ENCODE measurements at regions not wholly inside any gene's neighbourhood (a gene's known extent, or its start where the extent isn't known, plus 50 kb on each side); places are given as distances from the start of the nearest gene placed in this dataset.
"Not testable (repeated sequence)": the region's sequence is repeated elsewhere in the genome, so short reads cannot be mapped to it uniquely, and the experiment has no call there.

DNA sequence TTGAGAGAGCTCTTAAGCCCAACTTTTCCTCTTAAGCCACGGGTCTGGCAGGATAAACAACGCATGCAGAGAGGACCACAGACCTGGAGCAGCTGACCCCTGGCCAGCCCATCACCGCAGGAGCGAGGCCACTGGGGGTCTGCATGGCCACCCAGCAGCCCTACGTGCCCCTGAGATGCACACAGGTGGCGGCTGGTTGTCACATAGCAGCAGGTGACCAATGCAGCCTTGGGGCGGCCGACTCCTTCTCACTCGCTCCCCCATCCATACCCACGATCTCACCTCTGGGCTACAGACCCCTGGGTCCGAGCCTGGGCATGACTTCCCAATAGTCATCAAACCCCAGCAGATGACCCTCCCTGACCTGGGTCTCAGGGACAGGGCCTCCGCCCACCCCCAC lies 415.9 kb upstream of the ZNF722 start:
- H3K4me1 Mint-ChIP-seq, H3K27me3 Mint-ChIP-seq, H3K27ac Mint-ChIP-seq: not testable (repeated sequence)

DNA sequence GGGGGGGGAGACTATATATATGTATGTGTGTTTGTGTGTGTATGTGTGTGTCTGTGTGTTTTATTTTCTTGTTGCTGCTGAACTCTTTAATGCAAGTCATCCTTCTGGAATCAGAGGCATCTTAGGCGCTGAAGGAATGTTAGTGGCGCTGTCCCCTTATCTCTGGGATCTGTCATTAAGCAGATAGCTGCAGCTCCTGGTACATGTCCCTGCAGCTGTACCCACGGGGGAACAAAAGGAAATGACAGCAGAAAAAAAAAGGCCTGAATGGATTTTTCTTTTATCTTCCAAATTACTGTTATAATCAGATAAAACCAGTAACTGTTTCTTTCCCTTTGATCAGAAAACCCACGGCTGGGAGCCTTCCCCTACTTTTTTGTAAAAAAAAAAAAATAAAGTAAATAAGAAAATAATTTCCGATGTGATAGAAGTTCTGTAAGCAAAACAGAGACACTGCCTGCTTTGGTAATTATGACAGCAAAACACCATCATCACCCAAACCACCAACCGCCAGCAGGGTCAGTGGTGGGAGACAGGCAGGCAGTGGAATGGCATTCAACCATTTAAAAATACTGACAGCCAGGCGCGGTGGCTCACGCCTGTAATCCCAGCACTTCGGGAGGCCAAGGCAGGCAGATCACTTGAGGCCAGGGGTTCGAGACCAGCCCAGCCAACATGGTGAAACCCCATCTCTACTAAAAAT lies 411.3 kb upstream of the ZNF722 start:
- ATAC-seq, H3K27ac Mint-ChIP-seq, POLR2A ChIA-PET: not testable (repeated sequence)

More for the DNA sequence above, 415.9 kb upstream of the ZNF722 start:
- H3K36me3 Mint-ChIP-seq; POLR2A ChIA-PET; H3K36me3 ChIP-seq (ENCODE audit: control insufficient read depth in 2 of 3, insufficient read depth in 3 of 3, low read length in 3 of 3); H3K4me3 Mint-ChIP-seq; H3K27ac ChIP-seq (ENCODE audit: low read depth, low read length); H3K27me3 ChIP-seq (ENCODE audit: control insufficient read depth in 2 of 2, insufficient read depth in 2 of 2, low read length in 2 of 2); H3K4me1 ChIP-seq (ENCODE audit: control insufficient read depth in 2 of 2, insufficient read depth in 2 of 2, low read length in 2 of 2); H3K4me3 ChIP-seq (ENCODE audit: low read length); intact Hi-C loops (cut with micrococcal nuclease); CTCF ChIA-PET; H3K9me3 ChIP-seq (ENCODE audit: control insufficient read depth in 2 of 3, low read length in 3 of 3): not testable (repeated sequence)
- DNase-seq (peak in 1 of 9 donors; percentile 12), ATAC-seq (peak; percentile 21)
- H3K9me3 Mint-ChIP-seq: peaks cover 0 to 24% (median 10%) of the 10 kb centered on the region in 11 donors

DNA sequence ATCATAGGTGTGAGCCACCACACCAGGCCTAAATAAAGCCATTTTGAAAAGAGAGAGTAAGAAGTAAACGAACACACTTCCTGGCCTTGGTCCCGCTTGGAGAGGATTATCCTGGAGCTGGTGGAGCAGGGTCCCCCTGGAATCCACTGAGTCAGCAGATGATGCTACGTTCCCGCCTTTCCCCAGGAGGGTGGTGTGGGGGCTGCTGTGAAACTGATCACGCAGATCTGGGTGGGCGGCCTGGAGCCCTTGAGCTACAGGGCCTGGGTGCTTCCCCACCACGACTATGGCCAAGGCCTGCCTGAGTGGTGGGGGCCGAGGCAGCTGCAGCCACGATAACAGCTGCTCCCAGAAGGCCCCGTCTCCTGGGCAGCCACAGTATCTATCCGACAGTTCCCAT lies 407.4 kb upstream of the ZNF722 start:
- H3K4me1 Mint-ChIP-seq; H3K36me3 Mint-ChIP-seq; H3K27me3 Mint-ChIP-seq; H3K4me1 ChIP-seq (ENCODE audit: control insufficient read depth in 2 of 2, insufficient read depth in 2 of 2, low read length in 2 of 2); H3K4me3 Mint-ChIP-seq; intact Hi-C loops (cut with micrococcal nuclease); H3K27ac ChIP-seq (ENCODE audit: low read depth, low read length); H3K36me3 ChIP-seq (ENCODE audit: control insufficient read depth in 2 of 3, insufficient read depth in 3 of 3, low read length in 3 of 3); POLR2A ChIA-PET; H3K4me3 ChIP-seq (ENCODE audit: low read length); H3K9me3 ChIP-seq (ENCODE audit: control insufficient read depth in 2 of 3, low read length in 3 of 3); H3K27ac Mint-ChIP-seq; DNase-seq; H3K27me3 ChIP-seq (ENCODE audit: control insufficient read depth in 2 of 2, insufficient read depth in 2 of 2, low read length in 2 of 2); CTCF ChIA-PET; H3K9me3 Mint-ChIP-seq: not testable (repeated sequence)
- peak; percentile 14 for ATAC-seq

More for the DNA sequence above, 411.3 kb upstream of the ZNF722 start:
- DNase-seq; intact Hi-C loops (cut with micrococcal nuclease); H3K27ac ChIP-seq (ENCODE audit: low read depth, low read length); H3K4me1 Mint-ChIP-seq; H3K27me3 Mint-ChIP-seq; H3K4me1 ChIP-seq (ENCODE audit: control insufficient read depth in 2 of 2, insufficient read depth in 2 of 2, low read length in 2 of 2); CTCF ChIA-PET; H3K36me3 Mint-ChIP-seq; H3K4me3 ChIP-seq (ENCODE audit: low read length); H3K36me3 ChIP-seq (ENCODE audit: control insufficient read depth in 2 of 3, insufficient read depth in 3 of 3, low read length in 3 of 3); H3K4me3 Mint-ChIP-seq; H3K9me3 ChIP-seq (ENCODE audit: control insufficient read depth in 2 of 3, low read length in 3 of 3); H3K9me3 Mint-ChIP-seq; H3K27me3 ChIP-seq (ENCODE audit: control insufficient read depth in 2 of 2, insufficient read depth in 2 of 2, low read length in 2 of 2): not testable (repeated sequence)

- H3K27ac ChIP-seq (ENCODE audit: low read depth, low read length); H3K36me3 Mint-ChIP-seq; H3K36me3 ChIP-seq (ENCODE audit: control insufficient read depth in 2 of 3, insufficient read depth in 3 of 3, low read length in 3 of 3); intact Hi-C loops (cut with micrococcal nuclease); DNase-seq; POLR2A ChIA-PET; ATAC-seq; H3K4me3 Mint-ChIP-seq; H3K9me3 Mint-ChIP-seq; H3K4me1 Mint-ChIP-seq; CTCF ChIA-PET; H3K4me1 ChIP-seq (ENCODE audit: control insufficient read depth in 2 of 2, insufficient read depth in 2 of 2, low read length in 2 of 2); H3K27me3 ChIP-seq (ENCODE audit: control insufficient read depth in 2 of 2, insufficient read depth in 2 of 2, low read length in 2 of 2); H3K27me3 Mint-ChIP-seq; H3K9me3 ChIP-seq (ENCODE audit: control insufficient read depth in 2 of 3, low read length in 3 of 3); H3K27ac Mint-ChIP-seq; H3K4me3 ChIP-seq (ENCODE audit: low read length): not testable (repeated sequence)
Observed at GRCh38 chr7:63603812-63604211, 394.8 kb upstream of the ZNF722 start.

DNA sequence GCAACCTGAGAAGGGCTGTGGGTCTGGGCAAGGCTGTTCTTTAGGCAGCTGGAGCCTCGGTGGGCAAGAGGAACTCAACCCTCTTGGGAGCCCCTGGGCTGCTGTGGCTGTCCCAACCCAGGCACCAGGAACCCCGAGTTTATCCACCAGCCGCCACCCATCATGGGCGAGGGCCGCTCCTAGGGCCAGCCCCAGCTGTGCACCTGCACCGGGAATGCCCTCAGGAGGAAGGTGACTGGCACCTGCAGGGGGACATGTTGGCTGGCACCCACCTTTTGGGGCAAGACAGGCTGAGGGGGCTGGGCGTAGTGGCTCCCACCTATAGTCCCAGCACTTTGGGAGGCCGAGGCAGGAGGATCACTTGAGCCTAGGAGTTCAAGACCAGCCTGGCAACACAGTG lies 393.8 kb upstream of the ZNF722 start:
- H3K9me3 ChIP-seq (ENCODE audit: control insufficient read depth in 2 of 3, low read length in 3 of 3); H3K4me3 Mint-ChIP-seq; H3K27me3 Mint-ChIP-seq; H3K4me3 ChIP-seq (ENCODE audit: low read length); POLR2A ChIA-PET; H3K4me1 Mint-ChIP-seq; H3K27ac ChIP-seq (ENCODE audit: low read depth, low read length); H3K9me3 Mint-ChIP-seq; CTCF ChIA-PET; H3K36me3 ChIP-seq (ENCODE audit: control insufficient read depth in 2 of 3, insufficient read depth in 3 of 3, low read length in 3 of 3); intact Hi-C loops (cut with micrococcal nuclease); H3K36me3 Mint-ChIP-seq; H3K4me1 ChIP-seq (ENCODE audit: control insufficient read depth in 2 of 2, insufficient read depth in 2 of 2, low read length in 2 of 2); DNase-seq; H3K27ac Mint-ChIP-seq; ATAC-seq; H3K27me3 ChIP-seq (ENCODE audit: control insufficient read depth in 2 of 2, insufficient read depth in 2 of 2, low read length in 2 of 2): not testable (repeated sequence)

- H3K27me3 Mint-ChIP-seq; H3K9me3 ChIP-seq (ENCODE audit: control insufficient read depth in 2 of 3, low read length in 3 of 3); H3K27ac Mint-ChIP-seq; H3K36me3 ChIP-seq (ENCODE audit: control insufficient read depth in 2 of 3, insufficient read depth in 3 of 3, low read length in 3 of 3); H3K4me1 ChIP-seq (ENCODE audit: control insufficient read depth in 2 of 2, insufficient read depth in 2 of 2, low read length in 2 of 2); H3K36me3 Mint-ChIP-seq; CTCF ChIA-PET; DNase-seq; intact Hi-C loops (cut with micrococcal nuclease); H3K4me3 ChIP-seq (ENCODE audit: low read length); H3K9me3 Mint-ChIP-seq; H3K4me1 Mint-ChIP-seq; H3K27me3 ChIP-seq (ENCODE audit: control insufficient read depth in 2 of 2, insufficient read depth in 2 of 2, low read length in 2 of 2); POLR2A ChIA-PET; ATAC-seq; H3K4me3 Mint-ChIP-seq; H3K27ac ChIP-seq (ENCODE audit: low read depth, low read length): not testable (repeated sequence)
Observed at GRCh38 chr7:63617595-63617994, 381.1 kb upstream of the ZNF722 start.

- H3K36me3 ChIP-seq (ENCODE audit: control insufficient read depth in 2 of 3, insufficient read depth in 3 of 3, low read length in 3 of 3); H3K4me3 ChIP-seq (ENCODE audit: low read length); H3K27ac ChIP-seq (ENCODE audit: low read depth, low read length); H3K4me1 ChIP-seq (ENCODE audit: control insufficient read depth in 2 of 2, insufficient read depth in 2 of 2, low read length in 2 of 2); H3K27me3 Mint-ChIP-seq; CTCF ChIA-PET; H3K4me1 Mint-ChIP-seq; H3K9me3 ChIP-seq (ENCODE audit: control insufficient read depth in 2 of 3, low read length in 3 of 3); H3K9me3 Mint-ChIP-seq; ATAC-seq; H3K4me3 Mint-ChIP-seq; H3K27ac Mint-ChIP-seq; POLR2A ChIA-PET; DNase-seq; intact Hi-C loops (cut with micrococcal nuclease); H3K36me3 Mint-ChIP-seq; H3K27me3 ChIP-seq (ENCODE audit: control insufficient read depth in 2 of 2, insufficient read depth in 2 of 2, low read length in 2 of 2): not testable (repeated sequence)
Observed at GRCh38 chr7:63620169-63620735, 378.4 kb upstream of the ZNF722 start.

Measured in naive thymus-derived CD4-positive, alpha-beta T cell (primary cell).